Mucosa of descending colon (tissue), 3 donors: ENCODE measurements at regions not wholly inside any gene's neighbourhood (a gene's known extent, or its start where the extent isn't known, plus 50 kb on each side); places are given as distances from the start of the nearest gene placed in this dataset.

ENCODE experiments used
- ATAC-seq: fragments of 200-7000 bp; cut with Tn5 transposase; one replicate; pipeline ENCODE4 v1.9.1; 2020; ENCODE audit warnings: mild to moderate bottlenecking, moderate library complexity
- DNase-seq, 3 donors: peaks; one replicate each; pipeline ENCODE4 v3.0.0-alpha.2; 2020
- H3K36me3 ChIP-seq: fragments of 200-600 bp; one replicate; pipeline ENCODE4 v1.8.0; 2021; ENCODE audit warnings: low read depth, mild to moderate bottlenecking
- H3K4me1 ChIP-seq: fragments of 200-600 bp; one replicate; pipeline ENCODE4 v1.8.0; 2021; ENCODE audit warnings: low read depth, mild to moderate bottlenecking
- H3K4me3 ChIP-seq: fragments of 200-600 bp; one replicate; pipeline ENCODE4 v1.8.0; 2021; ENCODE audit warnings: mild to moderate bottlenecking
- H3K9me3 ChIP-seq: fragments of 200-600 bp; one replicate; pipeline ENCODE4 v1.8.0; 2021; ENCODE audit warnings: mild to moderate bottlenecking
- CTCF ChIP-seq: fragments of 200-600 bp; IDR thresholded peaks from one replicate; pipeline ENCODE4 v1.8.0; 2022; ENCODE audit warnings: antibody characterized with exemption, mild to moderate bottlenecking
- intact Hi-C, 2 donors: fragments of 100-400 bp; cut with DNase I in 1 of 2; cut with micrococcal nuclease in 1 of 2; formaldehyde crosslinking; loops; one replicate each; pipeline versions ENCODE4 v1.11.0 to v1.11.1; 2022; cut with DNase I, micrococcal nuclease
- donor health status: DM: no; HTN: no; CAD: no; lungs with moderate emphysema.
- donor health status: DM: no; HTN: no; CAD: no.
- donor health status: DM: no; HTN: yes; CAD: no.

GRCh38 chr4:26161030-26161824 is 159.6 kb upstream of the RBPJ start:
- no peak for TF ChIP-seq CTCF
- H3K9me3 ChIP-seq, result no peaks in the 10 kb centered on the region
- H3K4me3 ChIP-seq, result no peak overlapping the region
- no peaks in the 10 kb centered on the region for H3K36me3 ChIP-seq
- H3K4me1 ChIP-seq, result no peaks in the 10 kb centered on the region
- DNase-seq, result no peak
- intact Hi-C loops, result no loop called here
- ATAC-seq, result peak; percentile 52

DNA sequence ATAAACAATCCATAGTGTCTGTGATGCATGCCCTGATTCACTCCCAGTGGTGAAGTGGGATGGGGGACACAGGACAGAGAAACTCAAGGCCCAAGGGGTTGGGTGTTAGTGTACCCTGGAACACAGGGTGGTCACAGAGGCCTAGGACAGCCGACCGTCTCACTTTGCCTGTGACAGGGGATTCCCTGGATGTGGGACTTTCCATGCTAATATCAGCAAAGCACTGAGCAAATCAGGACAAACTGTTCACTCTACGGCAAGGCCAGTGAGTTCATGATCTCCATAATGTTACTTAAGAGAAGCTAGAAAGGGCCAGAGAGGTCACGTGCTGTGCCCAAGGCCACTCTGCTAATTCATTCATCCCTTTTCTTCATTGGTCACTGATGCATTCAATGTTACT is 158.7 kb upstream of the RBPJ start:
- no peak for TF ChIP-seq CTCF
- Histone ChIP-seq H3K36me3 (no peaks in the 10 kb centered on the region), H3K9me3 (no peaks in the 10 kb centered on the region), H3K4me3 (no peak overlapping the region), H3K4me1 (no peaks in the 10 kb centered on the region)
- ATAC-seq, result no peak
- intact Hi-C loops, result no loop called here
- no peak for DNase-seq

DNA sequence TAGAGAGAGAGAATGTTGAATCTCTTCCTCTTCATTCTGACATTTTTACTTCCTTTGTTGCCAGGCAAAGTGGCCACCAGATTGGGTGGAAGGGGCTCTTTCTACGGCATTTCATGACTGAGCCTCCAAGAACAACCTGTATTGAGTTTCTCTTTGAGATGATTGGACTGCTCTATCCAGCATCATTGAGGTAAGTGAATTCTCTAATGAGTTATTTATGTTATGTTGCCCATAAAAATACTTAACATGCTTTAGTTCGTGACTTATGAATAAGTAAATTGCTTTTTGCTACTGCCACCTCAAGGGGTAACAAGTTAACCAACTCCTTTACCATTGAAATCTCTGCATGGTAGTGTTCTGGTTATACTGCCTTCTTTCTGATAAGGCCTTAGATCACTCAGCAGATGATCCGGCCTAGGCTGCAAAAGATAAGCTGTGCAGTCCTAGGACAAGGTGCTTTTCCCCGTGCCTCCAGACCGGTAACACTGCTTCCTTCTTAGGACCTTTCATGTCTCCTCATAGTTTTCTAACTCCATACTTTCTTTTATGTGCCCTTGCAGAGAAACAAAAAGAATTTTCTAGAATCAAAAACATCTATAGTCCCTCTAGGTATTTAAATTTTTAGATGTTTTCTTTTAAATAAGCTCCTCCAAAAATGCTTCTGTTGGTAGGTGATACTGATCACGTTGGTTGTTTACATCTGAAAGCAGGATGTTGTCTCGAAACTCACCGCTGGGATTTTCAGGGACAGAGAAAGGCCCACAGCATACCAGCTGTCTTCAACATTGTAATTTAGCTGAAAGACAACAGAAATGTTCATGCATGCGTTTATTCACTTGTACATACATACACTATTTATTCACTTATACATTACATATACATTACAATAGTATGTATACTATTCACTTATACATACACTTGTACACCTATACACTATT is 157.1 kb upstream of the RBPJ start:
- Histone ChIP-seq H3K36me3 (no peaks in the 10 kb centered on the region), H3K4me1 (no peaks in the 10 kb centered on the region), H3K4me3 (no peak overlapping the region), H3K9me3 (no peaks in the 10 kb centered on the region)
- intact Hi-C loops, result no loop called here
- no peak for TF ChIP-seq CTCF
- no peak for ATAC-seq
- no peak for DNase-seq

DNA sequence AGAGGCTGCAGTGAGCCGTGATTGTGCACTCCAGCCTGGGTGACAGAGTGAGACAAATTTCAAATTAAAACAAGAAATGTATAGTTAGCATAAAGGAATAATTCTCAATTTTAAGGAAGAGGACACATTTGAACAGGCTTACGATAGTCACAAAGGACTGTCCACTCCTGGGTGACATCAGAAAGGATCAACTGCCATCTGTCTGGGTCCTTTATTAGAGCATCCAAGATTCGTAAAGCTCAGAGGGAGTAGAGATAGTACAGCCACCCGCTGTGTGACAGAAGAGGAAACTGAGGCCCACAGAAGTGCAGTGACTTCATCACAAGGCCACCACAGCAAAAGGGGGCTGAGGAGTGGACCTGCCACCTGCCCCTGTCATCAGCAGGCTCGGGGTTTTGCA is 149.3 kb upstream of the RBPJ start:
- no peak overlapping the region for H3K4me3 ChIP-seq
- no peaks in the 10 kb centered on the region for H3K36me3 ChIP-seq
- H3K9me3 ChIP-seq, result no peaks in the 10 kb centered on the region
- intact Hi-C loops, result no loop called here
- ATAC-seq, result no peak
- peaks cover 10% of the 10 kb centered on the region for H3K4me1 ChIP-seq
- no peak for DNase-seq
- no peak for TF ChIP-seq CTCF

GRCh38 chr4:26171941-26172340 is 148.9 kb upstream of the RBPJ start:
- Histone ChIP-seq H3K36me3 (no peaks in the 10 kb centered on the region), H3K4me1 (peaks cover 10% of the 10 kb centered on the region), H3K4me3 (no peak overlapping the region), H3K9me3 (no peaks in the 10 kb centered on the region)
- no peak for DNase-seq
- ATAC-seq, result peak; percentile 39
- intact Hi-C loops, result no loop called here
- no peak for TF ChIP-seq CTCF
